ENCODE measurements at regions not wholly inside any gene's neighbourhood (a gene's known extent, or its start where the extent isn't known, plus 50 kb on each side); places are given as distances from the start of the nearest gene placed in this dataset.

GRCh38 chr3:17908399-17909191 is 166.2 kb upstream of the TBC1D5 start:
- TF ChIP-seq CTCF (IDR thresholded peaks at IDR 0.05) (no peak), EP300 (IDR thresholded peaks at IDR 0.05) (no peak), POLR2A (IDR thresholded peaks at IDR 0.05) (no peak)

All from ovary (tissue), 3 donors.